ENCODE measurements at regions not wholly inside any gene's neighbourhood (a gene's known extent, or its start where the extent isn't known, plus 50 kb on each side); places are given as distances from the start of the nearest gene placed in this dataset.

GRCh38 chr11:112310848-112311247 lies 50.2 kb upstream of the PLET1 start:
- H3K27me3 ChIP-seq (ENCODE audit: insufficient read depth, low read depth) = no peaks in the 10 kb centered on the region
- TF ChIP-seq CTCF (conservative IDR thresholded peaks at IDR 0.05; ENCODE audit: low read depth, low read length) = no peak
- no peak overlapping the region for H2AFZ ChIP-seq (ENCODE audit: low read depth)
- no peaks in the 10 kb centered on the region for H3K36me3 ChIP-seq (ENCODE audit: insufficient read depth)
- no peak overlapping the region for H3K4me3 ChIP-seq (IDR thresholded peaks at IDR 0.05; ENCODE audit: insufficient read depth, low read depth, low read length)
- H3K4me1 ChIP-seq (ENCODE audit: low read depth, poor library complexity, severe bottlenecking) = no peaks in the 10 kb centered on the region
- H3K9ac ChIP-seq = no peak overlapping the region
- H4K20me1 ChIP-seq (ENCODE audit: insufficient read depth) = no peaks in the 10 kb centered on the region
- H3K79me2 ChIP-seq (ENCODE audit: insufficient read depth, low read depth) = no peaks in the 10 kb centered on the region
- H3K4me2 ChIP-seq = no peak overlapping the region
- H3K27ac ChIP-seq = no peak overlapping the region

- Histone ChIP-seq H3K4me3 (IDR thresholded peaks at IDR 0.05; ENCODE audit: insufficient read depth, low read depth, low read length) (no peak overlapping the region), H3K27me3 (ENCODE audit: insufficient read depth, low read depth) (no peaks in the 10 kb centered on the region), H4K20me1 (ENCODE audit: insufficient read depth) (no peaks in the 10 kb centered on the region), H2AFZ (ENCODE audit: low read depth) (no peak overlapping the region), H3K9ac (no peak overlapping the region), H3K79me2 (ENCODE audit: insufficient read depth, low read depth) (no peaks in the 10 kb centered on the region), H3K36me3 (ENCODE audit: insufficient read depth) (no peaks in the 10 kb centered on the region), H3K27ac (no peak overlapping the region), H3K4me1 (ENCODE audit: low read depth, poor library complexity, severe bottlenecking) (no peaks in the 10 kb centered on the region), H3K4me2 (no peak overlapping the region)
- no peak for TF ChIP-seq CTCF (conservative IDR thresholded peaks at IDR 0.05; ENCODE audit: low read depth, low read length)
Observed at GRCh38 chr11:112315057-112315720, 54.5 kb upstream of the PLET1 start.

GRCh38 chr11:112315861-112316739 lies 55.4 kb upstream of the PLET1 start:
- no peaks in the 10 kb centered on the region for H3K27me3 ChIP-seq (ENCODE audit: insufficient read depth, low read depth)
- no peak overlapping the region for H3K27ac ChIP-seq
- H3K79me2 ChIP-seq (ENCODE audit: insufficient read depth, low read depth) = no peaks in the 10 kb centered on the region
- no peak for TF ChIP-seq CTCF (conservative IDR thresholded peaks at IDR 0.05; ENCODE audit: low read depth, low read length)
- H3K4me3 ChIP-seq (IDR thresholded peaks at IDR 0.05; ENCODE audit: insufficient read depth, low read depth, low read length) = no peak overlapping the region
- no peak overlapping the region for H2AFZ ChIP-seq (ENCODE audit: low read depth)
- no peaks in the 10 kb centered on the region for H4K20me1 ChIP-seq (ENCODE audit: insufficient read depth)
- no peak overlapping the region for H3K9ac ChIP-seq
- peaks cover 5% of the 10 kb centered on the region for H3K4me1 ChIP-seq (ENCODE audit: low read depth, poor library complexity, severe bottlenecking)
- H3K4me2 ChIP-seq = no peak overlapping the region
- no peaks in the 10 kb centered on the region for H3K36me3 ChIP-seq (ENCODE audit: insufficient read depth)

- Histone ChIP-seq H3K27ac (no peak overlapping the region), H3K4me3 (IDR thresholded peaks at IDR 0.05; ENCODE audit: insufficient read depth, low read depth, low read length) (no peak overlapping the region), H3K27me3 (ENCODE audit: insufficient read depth, low read depth) (no peaks in the 10 kb centered on the region), H3K9ac (no peak overlapping the region), H4K20me1 (ENCODE audit: insufficient read depth) (no peaks in the 10 kb centered on the region), H3K79me2 (ENCODE audit: insufficient read depth, low read depth) (no peaks in the 10 kb centered on the region), H3K4me1 (ENCODE audit: low read depth, poor library complexity, severe bottlenecking) (peaks cover 14% of the 10 kb centered on the region), H2AFZ (ENCODE audit: low read depth) (no peak overlapping the region), H3K4me2 (no peak overlapping the region), H3K36me3 (ENCODE audit: insufficient read depth) (no peaks in the 10 kb centered on the region)
- TF ChIP-seq CTCF (conservative IDR thresholded peaks at IDR 0.05; ENCODE audit: low read depth, low read length) = no peak
Observed at GRCh38 chr11:112316971-112317370, 56.3 kb upstream of the PLET1 start.
